Adrenal gland (tissue), 5 donors: ENCODE measurements at regions not wholly inside any gene's neighbourhood (a gene's known extent, or its start where the extent isn't known, plus 50 kb on each side); places are given as distances from the start of the nearest gene placed in this dataset.

Experiments used
- CTCF ChIP-seq, 6 experiments: fragments of 450-650 bp in 4 of 6; fragments of 200-600 bp in 2 of 6; sonication (generic) in 1 of 6; IDR thresholded peaks; 1 replicate in 5 of 6; 2 replicates in 1 of 6; pipeline versions ENCODE4 v1.5.1 to v1.8.0; 2016 to 2021; ENCODE audit warnings: antibody characterized with exemption in 6 of 6, mild to moderate bottlenecking in 2 of 6, moderate library complexity in 1 of 6
- POLR2A ChIP-seq, 2 donors: fragments of 450-650 bp; IDR thresholded peaks; one replicate each; pipeline ENCODE4 v1.6.1; 2017; ENCODE audit warnings: antibody characterized with exemption in 2 of 2, mild to moderate bottlenecking in 2 of 2, moderate library complexity in 1 of 2
- donor health status: DM: no; HTN: no; CAD: no.

- no peak for TF ChIP-seq CTCF (IDR thresholded peaks at IDR 0.05)
- no peak for TF ChIP-seq POLR2A (IDR thresholded peaks at IDR 0.05)
Observed at GRCh38 chr2:238638982-238639628, 208.8 kb upstream of the TWIST2 start.
